NCI-H1417 (cell line): ENCODE measurements at regions not wholly inside any gene's neighbourhood (a gene's known extent, or its start where the extent isn't known, plus 50 kb on each side); places are given as distances from the start of the nearest gene placed in this dataset.
"Not testable (repeated sequence)": the region's sequence is repeated elsewhere in the genome, so short reads cannot be mapped to it uniquely, and the experiment has no call there.

Experiments used
- DNase-seq, 3 experiments: peaks; one replicate each; lab custom pipeline; 2025; lab: John Stamatoyannopoulos, UW

GRCh38 chr22:48761546-48761945 lies 1066.1 kb downstream of the BRD1 start:
- no peak for DNase-seq

GRCh38 chr22:48760481-48761390 lies 1066.9 kb downstream of the BRD1 start:
- no peak for DNase-seq

DNA sequence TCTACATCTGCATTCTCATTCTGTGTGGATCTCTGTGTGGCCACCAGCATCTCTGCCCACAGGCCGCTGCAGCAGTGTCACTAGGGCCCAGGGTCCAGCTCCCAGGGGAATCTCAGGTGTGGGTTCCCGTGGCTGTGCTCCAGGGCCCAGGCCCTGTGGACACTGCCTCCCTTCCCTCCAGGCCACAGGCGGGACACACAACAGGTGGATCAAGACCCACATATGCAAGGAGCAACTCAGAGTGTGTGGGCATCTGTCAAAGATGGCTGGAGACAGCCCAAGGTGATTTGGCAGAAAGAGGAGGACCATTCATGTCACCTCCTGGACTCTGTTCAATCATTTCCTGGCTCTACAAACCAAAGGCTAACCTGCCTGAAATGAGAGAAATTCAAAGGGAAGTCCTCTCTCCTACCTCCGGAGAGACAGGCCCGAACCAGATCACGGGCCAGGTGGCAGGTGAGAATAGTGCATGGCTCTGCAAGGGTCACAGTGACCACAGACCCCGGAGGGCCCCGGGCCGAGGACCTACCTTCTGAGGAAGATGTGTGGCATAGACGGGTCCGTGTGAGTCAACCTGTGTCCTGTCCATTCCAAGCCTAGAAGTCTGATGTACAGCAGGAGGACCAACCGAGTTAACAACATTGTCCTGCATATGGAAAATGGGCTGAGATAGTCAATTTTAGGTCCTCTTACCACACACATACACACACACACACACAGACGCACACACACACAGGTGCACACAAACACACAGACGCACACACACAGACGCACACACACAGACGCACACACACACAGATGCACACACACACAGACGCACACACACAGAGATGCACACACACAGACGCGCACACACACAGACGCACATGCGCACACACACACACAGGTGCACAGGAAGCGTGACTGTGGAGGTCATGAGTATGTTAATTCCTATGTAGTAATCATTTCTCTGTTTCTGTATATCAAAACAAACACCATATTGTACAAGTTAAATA lies 1068.5 kb downstream of the BRD1 start:
- no peak for DNase-seq

DNA sequence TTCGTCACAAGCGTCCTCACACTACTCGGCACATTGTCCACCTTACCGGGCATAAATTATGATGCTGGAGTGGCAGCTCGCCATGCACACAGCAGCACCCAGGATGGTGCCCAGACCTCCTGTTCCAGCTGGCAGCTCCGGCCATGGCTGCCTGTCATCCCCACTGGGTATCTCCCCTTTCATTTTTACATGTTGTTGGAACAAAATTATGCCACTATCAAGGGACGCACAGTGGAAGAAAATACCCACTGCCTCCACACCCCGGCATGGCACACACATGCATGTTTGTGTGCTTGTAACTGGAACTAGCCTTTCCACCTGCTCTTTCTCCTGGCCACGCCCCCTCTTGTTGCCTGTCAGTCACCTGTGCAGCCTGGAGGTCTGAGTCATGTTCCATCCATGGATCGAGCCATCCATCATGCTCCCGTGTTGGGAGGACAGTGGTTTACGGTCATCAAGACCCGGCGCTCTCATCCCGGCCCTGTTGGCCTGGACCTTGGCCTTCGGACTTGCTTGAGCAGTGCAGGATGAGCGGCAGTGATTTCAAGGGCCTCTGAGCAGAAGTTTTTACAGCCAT lies 1069.6 kb downstream of the BRD1 start:
- peak in 2 of 3 experiments; percentile 0 to 47 for DNase-seq

GRCh38 chr22:48757581-48757980 lies 1070.1 kb downstream of the BRD1 start:
- DNase-seq: no peak

GRCh38 chr22:48757135-48757534 lies 1070.5 kb downstream of the BRD1 start:
- not testable (repeated sequence) for DNase-seq

DNA sequence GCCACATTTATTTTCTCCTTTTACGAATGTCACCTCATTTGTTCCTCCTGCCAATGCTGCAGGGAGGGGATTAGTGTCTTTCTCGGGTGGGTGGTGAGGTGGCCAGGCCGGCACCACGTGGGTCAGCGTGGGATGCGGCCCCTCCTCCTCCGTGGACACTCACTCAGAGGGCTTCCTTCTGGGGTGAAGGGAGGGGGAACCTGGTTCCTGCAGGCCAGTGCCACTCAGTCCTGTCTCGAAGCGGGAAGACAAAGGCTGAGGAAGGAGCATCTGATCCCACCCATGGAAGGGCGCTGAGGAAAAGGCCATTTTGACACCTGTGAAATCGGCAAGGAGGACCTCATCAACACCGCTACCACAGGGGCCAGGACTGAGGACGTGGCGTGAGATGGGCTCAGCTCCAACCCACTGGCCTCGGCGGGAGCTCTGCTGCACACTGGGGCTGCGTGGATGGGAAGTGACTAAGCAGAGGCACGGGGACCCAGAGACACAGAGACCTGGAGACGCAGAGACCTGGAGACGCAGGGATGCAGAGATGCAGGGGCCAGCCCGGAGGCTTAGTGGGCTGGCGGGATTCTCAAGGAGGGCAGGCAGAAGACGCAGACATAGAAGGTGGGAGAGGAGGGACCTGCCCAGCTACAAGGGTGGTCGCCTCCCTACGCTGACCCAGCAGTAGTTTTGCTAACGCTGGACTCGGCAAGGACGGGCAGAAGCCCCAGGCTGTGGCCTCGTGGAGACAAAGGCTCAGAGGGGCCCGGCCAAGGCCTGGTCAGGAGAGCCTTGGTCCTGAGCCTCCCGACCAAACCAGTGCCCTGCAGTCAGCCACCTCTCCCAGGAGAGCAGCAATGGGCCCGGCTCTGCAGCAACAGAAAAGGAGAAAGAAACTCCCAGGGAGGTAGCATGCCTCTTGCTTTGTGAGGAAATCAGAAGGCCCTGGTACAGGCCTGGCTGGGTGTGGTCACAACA lies 1071.2 kb downstream of the BRD1 start:
- DNase-seq: no peak

GRCh38 chr22:48755059-48755949 lies 1072.4 kb downstream of the BRD1 start:
- no peak for DNase-seq

DNA sequence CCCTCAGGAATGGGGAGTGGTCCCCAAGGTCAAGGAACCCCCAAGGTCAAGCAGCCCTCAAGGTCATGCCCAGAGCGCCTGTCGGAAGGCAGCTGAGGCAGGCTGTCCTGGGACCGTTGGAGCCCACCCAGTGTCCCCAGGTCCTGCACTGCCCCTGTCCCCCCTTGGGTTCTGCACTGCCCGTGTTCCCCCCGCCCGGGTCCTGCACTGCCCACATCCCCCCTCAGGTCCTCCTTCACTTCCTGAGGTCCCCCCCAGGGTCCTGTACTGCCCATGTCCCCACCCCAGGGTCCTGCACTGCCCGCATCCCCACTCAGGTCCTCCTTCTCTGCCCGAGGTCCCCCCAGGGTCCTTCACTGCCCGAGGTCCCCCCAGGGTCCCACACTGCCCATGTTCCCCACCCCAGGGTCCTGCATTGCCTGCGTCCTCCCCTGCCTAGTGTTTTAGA lies 1073.0 kb downstream of the BRD1 start:
- DNase-seq: no peak

GRCh38 chr22:48753752-48754517 lies 1073.7 kb downstream of the BRD1 start:
- no peak for DNase-seq

DNA sequence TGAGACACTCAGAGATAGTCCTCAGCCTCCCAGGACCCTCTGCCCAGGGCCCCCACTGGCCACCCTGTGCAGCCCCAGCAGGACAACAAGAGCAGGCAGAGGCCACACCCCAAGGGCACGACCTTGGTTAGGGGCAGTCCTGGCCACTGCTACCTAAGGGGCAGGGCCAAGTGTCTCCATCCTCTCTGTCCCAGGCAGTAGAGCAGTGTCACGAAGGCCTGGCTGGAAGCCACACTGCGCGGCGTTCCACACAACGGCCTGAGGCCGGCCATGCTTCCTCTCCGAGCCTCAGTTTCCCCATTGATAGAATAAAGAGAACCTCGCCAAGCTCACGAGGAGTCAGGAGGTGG lies 1074.3 kb downstream of the BRD1 start:
- no peak for DNase-seq

DNA sequence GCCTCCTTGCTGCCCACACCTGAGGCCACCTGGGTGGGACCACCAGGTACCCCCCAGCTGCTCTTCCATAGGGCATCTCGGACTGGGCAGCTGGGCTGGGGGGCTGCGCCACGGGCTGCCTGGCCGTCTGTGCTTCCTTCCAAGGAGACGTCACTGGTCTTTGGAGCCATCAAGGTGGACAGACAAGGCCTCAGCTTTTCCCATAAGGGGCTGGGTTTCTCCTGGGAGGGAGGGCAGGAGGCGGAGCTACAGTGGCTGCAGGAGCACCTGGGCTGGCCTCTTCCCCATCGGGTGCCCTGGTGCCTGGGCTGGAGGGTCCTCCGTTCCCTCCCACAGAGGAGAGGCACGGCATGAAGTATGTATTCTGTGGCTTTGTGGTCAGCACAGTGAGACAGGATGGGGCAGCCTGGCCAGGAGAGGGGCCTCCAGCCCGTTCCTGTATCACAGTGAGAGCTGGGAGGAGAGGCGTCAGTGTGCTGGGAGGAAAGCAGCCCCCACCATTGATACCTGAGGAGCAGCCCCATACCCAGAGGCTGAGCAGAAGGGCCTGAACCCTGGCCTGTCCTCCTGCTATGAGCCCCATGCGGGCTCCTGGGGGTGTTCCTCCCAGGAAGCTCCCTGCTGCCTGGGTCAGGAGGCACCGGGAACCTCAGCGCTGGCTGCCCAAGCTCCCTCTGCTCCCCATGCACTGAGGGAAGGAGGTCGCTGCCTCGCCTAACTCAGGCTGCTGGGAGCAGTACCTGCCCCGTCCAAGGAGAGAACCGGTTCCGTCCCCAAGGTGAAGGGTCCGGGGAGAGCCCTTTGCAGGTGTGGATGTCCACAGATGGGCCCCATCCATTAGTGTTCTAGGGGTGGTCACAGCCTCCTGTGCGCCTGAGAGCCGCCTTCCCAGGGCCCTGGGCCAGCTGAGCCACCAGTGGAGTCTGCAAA lies 1075.0 kb downstream of the BRD1 start:
- DNase-seq: no peak

DNA sequence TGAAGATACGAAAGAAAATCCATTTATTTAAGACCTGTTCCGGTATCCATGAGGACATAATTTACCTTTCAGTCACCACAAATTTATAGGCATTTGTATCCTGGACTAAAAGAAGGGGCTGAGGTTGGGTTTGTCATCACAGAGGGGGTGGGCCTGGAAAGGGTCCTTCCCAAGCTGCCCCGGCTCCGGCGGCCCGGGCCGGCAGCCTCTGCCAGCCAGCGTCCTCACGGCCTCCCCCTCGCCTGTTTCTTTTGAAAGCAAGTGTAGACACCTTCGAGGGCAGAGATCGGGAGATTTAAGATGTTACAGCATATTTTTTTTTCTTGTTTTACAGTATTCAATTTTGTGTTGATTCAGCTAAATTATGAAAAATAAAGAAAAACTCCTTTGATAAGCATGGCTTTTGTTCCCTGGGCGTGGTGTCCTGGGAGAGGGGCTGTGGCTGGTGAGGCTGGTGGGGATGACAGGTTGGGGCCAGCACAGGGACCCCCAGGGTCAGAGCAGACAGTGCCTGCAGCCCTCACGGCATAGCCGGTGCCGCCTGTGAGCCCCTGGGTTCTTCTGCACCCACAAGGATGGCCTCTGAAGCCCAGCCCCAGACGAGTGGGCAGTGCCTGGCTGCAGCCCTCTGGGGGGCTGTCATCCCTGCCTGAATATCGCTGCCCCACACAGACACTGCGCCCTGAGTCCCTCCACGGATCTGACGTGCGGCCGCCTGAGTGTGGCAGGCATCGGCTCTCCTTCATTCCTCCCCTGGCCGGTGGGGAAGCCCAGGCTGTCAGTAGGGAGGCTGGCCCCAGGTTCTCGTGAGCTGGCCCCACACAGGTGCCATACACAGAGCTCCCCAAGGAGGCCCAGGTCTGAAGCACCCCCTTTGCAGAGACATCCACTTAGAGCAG lies 1075.9 kb downstream of the BRD1 start:
- DNase-seq: no peak

DNA sequence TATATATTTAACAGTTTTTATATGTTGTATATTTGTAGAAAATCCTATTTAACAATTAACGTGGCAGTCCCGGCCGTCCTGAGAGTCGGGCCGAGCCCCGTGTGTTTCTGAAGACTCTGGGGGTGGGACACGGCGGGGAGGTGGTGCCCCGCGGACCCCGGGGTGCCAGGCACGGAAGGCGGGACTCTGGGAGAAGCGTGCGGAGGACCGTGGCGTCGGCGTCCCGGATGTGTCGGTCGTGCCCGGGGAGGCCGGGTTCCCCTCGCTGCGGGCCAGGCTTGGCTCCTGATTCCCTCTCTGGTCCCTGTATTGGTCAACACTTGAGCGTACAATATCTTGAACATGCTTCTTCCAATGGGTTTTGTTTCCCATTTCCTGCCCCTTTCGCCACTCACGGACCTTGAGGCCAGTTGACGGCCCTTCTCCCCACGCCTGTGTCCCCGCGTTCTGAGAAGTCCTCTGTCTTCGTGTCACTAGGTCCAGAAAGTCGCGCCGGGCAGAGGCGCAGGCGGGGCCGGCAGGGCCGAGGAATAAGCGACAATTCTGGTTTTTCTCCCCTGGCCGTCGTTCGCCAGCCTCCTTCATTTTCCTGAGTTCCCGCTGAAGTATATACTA lies 1076.7 kb downstream of the BRD1 start:
- no peak for DNase-seq

GRCh38 chr22:48750282-48750681 lies 1077.4 kb downstream of the BRD1 start:
- no peak for DNase-seq

DNA sequence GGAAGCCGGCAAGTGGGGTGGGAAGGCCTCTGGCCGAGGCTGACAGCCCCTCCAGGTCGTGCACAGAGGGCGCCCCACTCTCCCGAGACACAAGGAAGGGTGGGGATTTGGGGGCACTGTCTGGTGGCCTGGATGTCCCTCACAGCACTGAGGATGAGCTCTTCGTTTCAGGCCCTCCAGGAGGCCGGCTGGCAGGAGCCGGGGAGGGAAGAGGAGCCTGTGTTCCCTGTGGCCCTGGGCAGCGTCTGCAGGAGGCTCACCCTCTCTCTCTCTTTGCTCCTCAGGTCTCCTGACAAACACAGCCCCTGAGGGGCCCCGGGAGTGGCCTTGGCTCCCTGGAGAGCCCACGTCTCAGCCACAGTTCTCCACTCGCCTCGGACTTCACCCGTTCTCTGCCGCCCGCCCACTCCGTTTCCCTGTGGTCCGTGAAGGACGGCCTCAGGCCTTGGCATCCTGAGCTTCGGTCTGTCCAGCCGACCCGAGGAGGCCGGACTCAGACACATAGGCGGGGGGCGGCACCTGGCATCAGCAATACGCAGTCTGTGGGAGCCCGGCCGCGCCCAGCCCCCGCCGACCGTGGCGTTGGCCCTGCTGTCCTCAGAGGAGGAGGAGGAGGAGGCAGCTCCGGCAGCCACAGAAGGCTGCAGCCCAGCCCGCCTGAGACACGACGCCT lies 1078.0 kb downstream of the BRD1 start:
- no peak for DNase-seq
